DOHH2 (cell line): ENCODE measurements at regions not wholly inside any gene's neighbourhood (a gene's known extent, or its start where the extent isn't known, plus 50 kb on each side); places are given as distances from the start of the nearest gene placed in this dataset.
A peak's percentile ranks its signal among the peaks of the same experiment; 100 is the strongest.

Experiments
- H3F3A ChIP-seq: fragments of 200-600 bp; sonication (generic), shearing (Covaris generic); 2 replicates; pipeline ENCODE4 v1.6.0; 2016; ENCODE audit warnings: antibody characterized with exemption, mild to moderate bottlenecking; ENCODE audit not compliant: control insufficient read depth, insufficient read depth
- H3K27ac ChIP-seq: fragments of 200-600 bp; sonication (generic); 2 replicates; pipeline ENCODE4 v1.5.1; 2014; ENCODE audit warnings: low read depth, mild to moderate bottlenecking, low read length, moderate library complexity
- H3K27me3 ChIP-seq: fragments of 200-600 bp; sonication (generic); 2 replicates; pipeline ENCODE4 v1.6.1; 2014; ENCODE audit warnings: mild to moderate bottlenecking, low read length, mixed read lengths; ENCODE audit not compliant: control insufficient read depth
- H3K36me3 ChIP-seq: fragments of 200-600 bp; sonication (generic); 2 replicates; pipeline ENCODE4 v1.6.1; 2014; ENCODE audit warnings: mild to moderate bottlenecking, low read length, moderate library complexity, mixed read lengths; ENCODE audit not compliant: control insufficient read depth
- H3K4me1 ChIP-seq: fragments of 200-600 bp; sonication (generic); 2 replicates; pipeline ENCODE4 v1.6.1; 2014; ENCODE audit warnings: mild to moderate bottlenecking, low read length, mixed read lengths; ENCODE audit not compliant: control insufficient read depth
- H3K4me2 ChIP-seq: fragments of 200-600 bp; sonication (generic); 2 replicates; pipeline ENCODE4 v1.6.0; 2014; ENCODE audit warnings: mild to moderate bottlenecking, low read length, moderate library complexity
- H3K4me3 ChIP-seq: fragments of 200-600 bp; sonication (generic); 2 replicates; pipeline ENCODE4 v1.5.1; 2014; ENCODE audit warnings: mild to moderate bottlenecking, low read length, mixed read lengths
- H3K79me2 ChIP-seq: fragments of 200-600 bp; sonication (generic); 2 replicates; pipeline ENCODE4 v1.6.1; 2014; ENCODE audit warnings: mild to moderate bottlenecking, low read length, mixed read lengths; ENCODE audit not compliant: control insufficient read depth
- H3K9me2 ChIP-seq: fragments of 200-600 bp; sonication (generic); replicated peaks from 2 replicates; pipeline ENCODE4 v1.6.1; 2014; ENCODE audit warnings: mild to moderate bottlenecking, low read length, mixed read lengths; ENCODE audit not compliant: control insufficient read depth
- H3K9me3 ChIP-seq: fragments of 200-600 bp; sonication (generic); 2 replicates; pipeline ENCODE4 v1.6.1; 2014; ENCODE audit warnings: antibody characterized with exemption, low read length, mixed read lengths; ENCODE audit not compliant: control insufficient read depth, insufficient read depth
- H4K20me1 ChIP-seq: fragments of 200-600 bp; sonication (generic); 2 replicates; pipeline ENCODE4 v1.6.0; 2014; ENCODE audit warnings: low read depth, mild to moderate bottlenecking, antibody characterized with exemption, low read length, moderate library complexity; ENCODE audit not compliant: control insufficient read depth, insufficient read depth
- EZH2phosphoT487 ChIP-seq: fragments of 200-600 bp; sonication (generic); IDR thresholded peaks from 2 replicates; pipeline ENCODE4 v1.6.1; 2017; ENCODE audit warnings: borderline replicate concordance, mild to moderate bottlenecking, antibody characterized with exemption, low read length, moderate library complexity, mixed read lengths
- TF ChIP-seq, protein P1 (sequence below): fragments of 200-600 bp; sonication (generic); IDR thresholded peaks from one replicate; pipeline ENCODE4 v1.5.1; 2014; ENCODE audit warnings: antibody characterized with exemption, mild to moderate bottlenecking, low read depth, low read length; ENCODE audit not compliant: poor library complexity, severe bottlenecking

DNA sequence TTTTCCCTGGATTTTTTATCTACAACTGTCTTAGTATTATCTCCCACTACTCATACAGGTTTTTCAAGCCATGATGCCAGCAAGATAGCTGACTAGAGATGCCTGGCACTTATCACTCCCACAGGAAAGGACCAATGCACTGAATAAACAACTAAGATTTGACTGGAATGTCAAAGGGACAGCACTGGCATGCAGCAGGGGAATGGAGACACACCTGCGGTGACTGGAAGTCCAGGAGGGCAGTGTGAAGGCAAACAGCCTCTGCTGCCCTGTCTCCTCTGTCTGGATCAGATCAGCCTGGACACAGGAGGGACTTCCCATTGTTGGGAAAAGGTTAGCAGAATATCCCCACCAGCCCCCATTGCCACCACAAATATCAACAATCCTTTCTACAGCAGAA is 85.1 kb downstream of the TMEM237 start:
- no peaks in the 10 kb centered on the region for H3K27me3 ChIP-seq
- no peaks in the 10 kb centered on the region for H3K79me2 ChIP-seq
- TF ChIP-seq EZH2phosphoT487 = no peak
- TF ChIP-seq, protein P1, sequence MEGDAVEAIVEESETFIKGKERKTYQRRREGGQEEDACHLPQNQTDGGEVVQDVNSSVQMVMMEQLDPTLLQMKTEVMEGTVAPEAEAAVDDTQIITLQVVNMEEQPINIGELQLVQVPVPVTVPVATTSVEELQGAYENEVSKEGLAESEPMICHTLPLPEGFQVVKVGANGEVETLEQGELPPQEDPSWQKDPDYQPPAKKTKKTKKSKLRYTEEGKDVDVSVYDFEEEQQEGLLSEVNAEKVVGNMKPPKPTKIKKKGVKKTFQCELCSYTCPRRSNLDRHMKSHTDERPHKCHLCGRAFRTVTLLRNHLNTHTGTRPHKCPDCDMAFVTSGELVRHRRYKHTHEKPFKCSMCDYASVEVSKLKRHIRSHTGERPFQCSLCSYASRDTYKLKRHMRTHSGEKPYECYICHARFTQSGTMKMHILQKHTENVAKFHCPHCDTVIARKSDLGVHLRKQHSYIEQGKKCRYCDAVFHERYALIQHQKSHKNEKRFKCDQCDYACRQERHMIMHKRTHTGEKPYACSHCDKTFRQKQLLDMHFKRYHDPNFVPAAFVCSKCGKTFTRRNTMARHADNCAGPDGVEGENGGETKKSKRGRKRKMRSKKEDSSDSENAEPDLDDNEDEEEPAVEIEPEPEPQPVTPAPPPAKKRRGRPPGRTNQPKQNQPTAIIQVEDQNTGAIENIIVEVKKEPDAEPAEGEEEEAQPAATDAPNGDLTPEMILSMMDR = no peak
- no peak overlapping the region for H3K27ac ChIP-seq
- no peaks in the 10 kb centered on the region for H3K9me2 ChIP-seq
- H3K4me1 ChIP-seq = no peaks in the 10 kb centered on the region
- no peak overlapping the region for H3K4me3 ChIP-seq
- H3F3A ChIP-seq = no peaks in the 10 kb centered on the region
- no peaks in the 10 kb centered on the region for H4K20me1 ChIP-seq
- no peak overlapping the region for H3K4me2 ChIP-seq
- no peaks in the 10 kb centered on the region for H3K36me3 ChIP-seq
- no peaks in the 10 kb centered on the region for H3K9me3 ChIP-seq

DNA sequence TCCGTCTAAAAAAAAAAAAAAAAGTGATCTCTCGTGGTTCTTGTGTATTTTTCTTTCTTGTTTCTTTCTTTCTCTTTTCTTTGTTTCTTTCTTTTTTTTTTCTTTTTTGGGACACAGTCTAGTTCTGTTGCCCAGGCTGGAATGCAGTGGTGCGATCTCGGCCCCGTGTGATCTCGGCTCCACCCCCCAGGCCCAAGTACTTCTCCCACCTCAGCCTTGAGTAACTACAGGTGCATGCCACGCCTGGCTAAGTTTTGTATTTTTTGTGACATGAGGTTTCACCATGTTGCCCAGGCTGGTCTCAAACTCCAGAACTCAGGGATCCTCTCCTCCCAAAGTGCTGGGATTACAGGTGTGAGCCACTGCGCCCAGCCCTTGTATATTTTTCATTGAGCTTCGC is 91.4 kb downstream of the TMEM237 start:
- Histone ChIP-seq H3K36me3 (no peaks in the 10 kb centered on the region), H3K9me3 (no peaks in the 10 kb centered on the region), H3K27ac (no peak overlapping the region), H4K20me1 (no peaks in the 10 kb centered on the region), H3K9me2 (no peaks in the 10 kb centered on the region), H3F3A (no peaks in the 10 kb centered on the region), H3K4me3 (no peak overlapping the region), H3K79me2 (no peaks in the 10 kb centered on the region), H3K4me2 (no peak overlapping the region), H3K4me1 (no peaks in the 10 kb centered on the region), H3K27me3 (no peaks in the 10 kb centered on the region; the same call in 1 of the 2 replicates)
- TF ChIP-seq EZH2phosphoT487 = no peak
- TF ChIP-seq, protein P1 = no peak

DNA sequence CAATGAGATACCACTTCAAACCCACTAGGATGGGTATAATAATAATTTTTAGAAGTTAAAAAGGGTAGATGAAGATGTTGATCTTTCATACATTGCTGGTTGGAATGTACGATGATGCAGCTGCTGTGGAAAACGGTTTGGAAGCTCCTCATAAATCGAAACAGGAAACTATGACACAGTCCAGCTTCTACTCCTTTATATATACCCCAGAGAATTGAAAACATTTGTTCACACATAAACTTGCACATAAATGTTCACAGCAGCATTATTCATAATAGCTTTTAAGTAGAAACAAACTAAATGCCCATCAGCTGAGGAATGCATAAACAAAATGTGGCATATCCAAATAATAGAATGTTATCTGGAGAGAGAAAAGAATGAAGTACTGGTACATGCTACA is 95.0 kb downstream of the STRADB start:
- Histone ChIP-seq H3K36me3 (no peaks in the 10 kb centered on the region), H4K20me1 (no peaks in the 10 kb centered on the region), H3K9me3 (no peaks in the 10 kb centered on the region), H3K79me2 (no peaks in the 10 kb centered on the region), H3K27ac (no peak overlapping the region), H3K4me3 (no peak overlapping the region), H3K4me2 (0 out of 2 replicates have a peak overlapping the region, but pooled peaks have one; percentile 12), H3K27me3 (peaks cover 5% of the 10 kb centered on the region), H3K9me2 (no peaks in the 10 kb centered on the region), H3F3A (no peaks in the 10 kb centered on the region), H3K4me1 (peaks cover 4% of the 10 kb centered on the region; the same call in 1 of the 2 replicates)
- TF ChIP-seq, protein P1 = no peak
- no peak for TF ChIP-seq EZH2phosphoT487
